GM23338 (cell line): ENCODE measurements at regions not wholly inside any gene's neighbourhood (a gene's known extent, or its start where the extent isn't known, plus 50 kb on each side); places are given as distances from the start of the nearest gene placed in this dataset.
"Not testable (repeated sequence)": the region's sequence is repeated elsewhere in the genome, so short reads cannot be mapped to it uniquely, and the experiment has no call there.

Experiments
- ATAC-seq: fragments of 200-7000 bp; cut with Tn5 transposase; 3 replicates; pipeline ENCODE4 v1.9.1; 2020
- DNase-seq: peaks from one replicate; pipeline ENCODE4 v3.0.0-alpha.2; 2015; ENCODE audit warnings: low spot score
- H2AFZ ChIP-seq: fragments of 200-600 bp; sonication (generic); 2 replicates; pipeline ENCODE4 v1.8.0; 2016; ENCODE audit warnings: antibody characterized with exemption, mild to moderate bottlenecking, moderate library complexity
- H3F3A ChIP-seq: fragments of 200-600 bp; sonication (generic); replicated peaks from 2 replicates; pipeline ENCODE4 v1.8.0; 2017; ENCODE audit warnings: antibody characterized with exemption, mixed run types, low read depth
- H3K27ac ChIP-seq: fragments of 200-600 bp; sonication (generic); 2 replicates; pipeline ENCODE4 v1.6.1; 2016; ENCODE audit warnings: low read depth
- H3K27me3 ChIP-seq: fragments of 200-600 bp; sonication (generic); 2 replicates; pipeline ENCODE4 v1.8.0; 2016; ENCODE audit warnings: mild to moderate bottlenecking, mixed run types, moderate library complexity; ENCODE audit not compliant: insufficient read depth
- H3K36me3 ChIP-seq: fragments of 200-600 bp; sonication (generic); 2 replicates; pipeline ENCODE4 v1.8.0; 2016; ENCODE audit warnings: mild to moderate bottlenecking; ENCODE audit not compliant: insufficient read depth
- H3K4me1 ChIP-seq: fragments of 200-600 bp; sonication (generic); 2 replicates; pipeline ENCODE4 v1.8.0; 2016; ENCODE audit warnings: mild to moderate bottlenecking, moderate library complexity; ENCODE audit not compliant: insufficient read depth
- H3K4me2 ChIP-seq: fragments of 200-600 bp; sonication (generic); 2 replicates; pipeline ENCODE4 v1.7.1; 2017; ENCODE audit warnings: mixed run types
- H3K4me3 ChIP-seq: fragments of 200-600 bp; sonication (generic); 2 replicates; pipeline ENCODE4 v1.6.1; 2016; ENCODE audit warnings: mixed run types
- H3K79me2 ChIP-seq: fragments of 200-600 bp; sonication (generic); replicated peaks from 2 replicates; pipeline ENCODE4 v1.8.0; 2017; ENCODE audit warnings: mild to moderate bottlenecking; ENCODE audit not compliant: insufficient read depth
- H3K9me2 ChIP-seq: fragments of 200-600 bp; sonication (generic); 2 replicates; pipeline ENCODE4 v1.8.0; 2017; ENCODE audit not compliant: insufficient read depth
- H4K20me1 ChIP-seq: fragments of 200-600 bp; sonication (generic); replicated peaks from 2 replicates; pipeline ENCODE4 v1.8.0; 2017; ENCODE audit warnings: mild to moderate bottlenecking; ENCODE audit not compliant: insufficient read depth
- H3K27ac Mint-ChIP-seq: 2 replicates; pipeline ENCODE4 v1.8.0; 2020; ENCODE audit warnings: inconsistent platforms, mild to moderate bottlenecking, moderate library complexity, mixed read lengths
- H3K27me3 Mint-ChIP-seq: 3 replicates; pipeline ENCODE4 v1.8.0; 2022; ENCODE audit warnings: low read depth, mild to moderate bottlenecking, moderate library complexity, mixed read lengths, inconsistent platforms; ENCODE audit not compliant: insufficient read depth, poor library complexity
- H3K36me3 Mint-ChIP-seq: 3 replicates; pipeline ENCODE4 v1.8.0; 2021; ENCODE audit warnings: low read depth, mild to moderate bottlenecking, inconsistent platforms, moderate library complexity, mixed read lengths
- H3K4me1 Mint-ChIP-seq: 3 replicates; pipeline ENCODE4 v1.8.0; 2020; ENCODE audit warnings: mild to moderate bottlenecking, inconsistent platforms, mixed read lengths
- H3K4me3 Mint-ChIP-seq: 3 replicates; pipeline ENCODE4 v1.8.0; 2021; ENCODE audit warnings: moderate library complexity, mild to moderate bottlenecking, inconsistent platforms, mixed read lengths
- H3K9me3 Mint-ChIP-seq: 3 replicates; pipeline ENCODE4 v1.8.0; 2020; ENCODE audit warnings: moderate library complexity, mild to moderate bottlenecking, inconsistent platforms, mixed read lengths
- CREB1 ChIP-seq: fragments of 250-450 bp; sonication (Bioruptor Pico); IDR thresholded peaks from 2 replicates; pipeline ENCODE4 v1.5.0; 2020; ENCODE audit warnings: low read depth, mild to moderate bottlenecking, moderate library complexity
- JUNB ChIP-seq: IDR thresholded peaks from one replicate; pipeline ENCODE4 v1.6.1; 2016; ENCODE audit warnings: antibody characterized with exemption; ENCODE audit not compliant: unreplicated experiment
- NANOG ChIP-seq: IDR thresholded peaks from 2 replicates; pipeline ENCODE4 v1.6.1; 2016; ENCODE audit warnings: antibody characterized with exemption, borderline replicate concordance
- POLR2AphosphoS5 ChIP-seq: IDR thresholded peaks from 2 replicates; pipeline ENCODE4 v1.6.1; 2016; ENCODE audit warnings: antibody characterized with exemption, low read depth
- STAT1 ChIP-seq: IDR thresholded peaks from one replicate; pipeline ENCODE4 v1.6.1; 2016; ENCODE audit warnings: antibody characterized with exemption; ENCODE audit not compliant: unreplicated experiment
- ZNF114 ChIP-seq: fragments of 250-450 bp; sonication (Bioruptor Pico); IDR thresholded peaks from 2 replicates; pipeline ENCODE4 v1.5.0; 2020; ENCODE audit warnings: mild to moderate bottlenecking, moderate library complexity
- TF ChIP-seq, protein P1 (sequence below): IDR thresholded peaks from 2 replicates; pipeline ENCODE4 v1.6.1; 2016; ENCODE audit warnings: antibody characterized with exemption
- TF ChIP-seq, protein P2 (sequence below), 2 experiments: fragments of 200-600 bp in 1 of 2; sonication (generic) in 1 of 2; conservative IDR thresholded peaks; 2 replicates each; pipeline versions ENCODE4 v1.5.1 to v1.6.1; 2016 to 2017; ENCODE audit warnings: antibody characterized with exemption in 2 of 2, low read depth in 2 of 2, mild to moderate bottlenecking in 2 of 2, moderate library complexity in 1 of 2
- TF ChIP-seq, protein P3 (sequence below): IDR thresholded peaks from one replicate; pipeline ENCODE4 v1.6.1; 2018; ENCODE audit warnings: antibody characterized with exemption; ENCODE audit not compliant: unreplicated experiment

DNA sequence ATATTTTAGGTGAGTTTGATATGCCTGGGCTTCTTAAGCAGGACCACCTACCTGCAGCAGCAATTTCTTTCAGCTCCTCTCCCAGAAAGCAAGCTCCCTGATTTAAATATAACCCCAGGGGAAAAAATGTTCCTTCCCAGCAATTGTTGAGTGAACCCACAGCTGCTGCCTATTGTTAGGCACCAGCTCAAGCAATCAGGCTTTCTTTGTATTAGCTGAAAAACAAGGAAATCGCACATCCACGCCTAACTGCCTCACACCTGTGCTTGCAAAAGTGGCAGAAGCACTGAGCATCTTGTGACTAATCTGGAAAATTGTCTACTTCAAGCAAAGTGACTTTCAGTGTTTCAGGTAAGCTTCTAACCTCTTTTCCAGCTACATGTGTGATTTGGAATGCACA, 432.2 kb downstream of the SMARCA1 start:
- H3K79me2 ChIP-seq, result no peaks in the 10 kb centered on the region; the same call in none of the 2 replicates
- H3K4me3 Mint-ChIP-seq, result peak overlapping the region; percentile 58
- ATAC-seq (peak; percentile 95), DNase-seq (peak; percentile 81)
- H4K20me1 ChIP-seq, result no peaks in the 10 kb centered on the region
- H3K4me1 Mint-ChIP-seq, result peaks cover 39% of the 10 kb centered on the region
- H3K36me3 Mint-ChIP-seq, result peaks cover 30% of the 10 kb centered on the region
- peak overlapping the region; percentile 97 for H3K27ac Mint-ChIP-seq
- TF ChIP-seq, protein P1, sequence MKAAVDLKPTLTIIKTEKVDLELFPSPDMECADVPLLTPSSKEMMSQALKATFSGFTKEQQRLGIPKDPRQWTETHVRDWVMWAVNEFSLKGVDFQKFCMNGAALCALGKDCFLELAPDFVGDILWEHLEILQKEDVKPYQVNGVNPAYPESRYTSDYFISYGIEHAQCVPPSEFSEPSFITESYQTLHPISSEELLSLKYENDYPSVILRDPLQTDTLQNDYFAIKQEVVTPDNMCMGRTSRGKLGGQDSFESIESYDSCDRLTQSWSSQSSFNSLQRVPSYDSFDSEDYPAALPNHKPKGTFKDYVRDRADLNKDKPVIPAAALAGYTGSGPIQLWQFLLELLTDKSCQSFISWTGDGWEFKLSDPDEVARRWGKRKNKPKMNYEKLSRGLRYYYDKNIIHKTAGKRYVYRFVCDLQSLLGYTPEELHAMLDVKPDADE, result peak; percentile 85
- TF ChIP-seq POLR2AphosphoS5 (peak; percentile 54; the same call in 1 of the 2 replicates), ZNF114 (CRISPR knock-in tag) (no peak), NANOG (peak; percentile 100), STAT1 (no peak)
- no peaks in the 10 kb centered on the region for H3K36me3 ChIP-seq
- peaks cover 24% of the 10 kb centered on the region for H3K4me1 ChIP-seq
- no peak overlapping the region for H2AFZ ChIP-seq
- H3K27me3 Mint-ChIP-seq, result no peaks in the 10 kb centered on the region
- peak overlapping the region; percentile 99 for H3K27ac ChIP-seq
- H3K4me3 ChIP-seq, result peak overlapping the region; percentile 42
- H3F3A ChIP-seq, result no peaks in the 10 kb centered on the region
- H3K27me3 ChIP-seq, result no peaks in the 10 kb centered on the region
- peak overlapping the region; percentile 62 for H3K4me2 ChIP-seq
- H3K9me3 Mint-ChIP-seq, result no peaks in the 10 kb centered on the region; the same call in 2 of the 3 replicates
- H3K9me2 ChIP-seq, result 0 out of 2 replicates have a peak, but pooled peaks cover 6% of the 10 kb centered on the region

DNA sequence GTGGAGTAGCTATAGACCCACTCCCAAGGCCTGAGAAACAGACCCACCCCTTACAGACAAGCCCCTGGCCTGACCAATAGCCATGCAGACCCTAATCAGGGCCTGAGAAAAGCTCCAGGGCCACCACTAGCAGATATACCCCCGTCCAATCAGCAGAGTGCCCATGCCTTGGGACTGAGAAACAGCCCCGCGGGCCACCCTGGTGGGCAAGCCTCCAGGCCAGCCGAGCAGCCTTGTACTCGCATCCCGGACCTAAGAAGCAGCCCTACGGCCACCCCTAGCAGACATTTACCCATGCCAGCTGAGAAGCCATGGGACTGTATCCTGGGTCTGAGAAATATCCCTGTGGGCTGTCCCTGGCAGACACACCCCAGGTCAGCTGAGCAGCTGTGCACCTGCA, 436.5 kb downstream of the SMARCA1 start:
- DNase-seq (no peak), ATAC-seq (no peak)
- H3K79me2 ChIP-seq, result no peaks in the 10 kb centered on the region
- Mint-ChIP-seq H3K27me3 (no peaks in the 10 kb centered on the region), H3K27ac (no peak overlapping the region), H3K4me1 (peaks cover 24% of the 10 kb centered on the region), H3K36me3 (peaks cover 32% of the 10 kb centered on the region), H3K9me3 (peaks cover 9% of the 10 kb centered on the region), H3K4me3 (no peak overlapping the region)
- H3K27me3 ChIP-seq, result no peaks in the 10 kb centered on the region
- no peak overlapping the region for H3K4me3 ChIP-seq
- H3K4me2 ChIP-seq, result no peak overlapping the region
- H3K27ac ChIP-seq, result no peak overlapping the region
- no peaks in the 10 kb centered on the region for H4K20me1 ChIP-seq
- H3K4me1 ChIP-seq, result peaks cover 19% of the 10 kb centered on the region
- no peak overlapping the region for H2AFZ ChIP-seq
- TF ChIP-seq ZNF114 (CRISPR knock-in tag) (no peak), JUNB (no peak), CREB1 (CRISPR knock-in tag) (no peak), NANOG (no peak), STAT1 (no peak)
- TF ChIP-seq, protein P2, sequence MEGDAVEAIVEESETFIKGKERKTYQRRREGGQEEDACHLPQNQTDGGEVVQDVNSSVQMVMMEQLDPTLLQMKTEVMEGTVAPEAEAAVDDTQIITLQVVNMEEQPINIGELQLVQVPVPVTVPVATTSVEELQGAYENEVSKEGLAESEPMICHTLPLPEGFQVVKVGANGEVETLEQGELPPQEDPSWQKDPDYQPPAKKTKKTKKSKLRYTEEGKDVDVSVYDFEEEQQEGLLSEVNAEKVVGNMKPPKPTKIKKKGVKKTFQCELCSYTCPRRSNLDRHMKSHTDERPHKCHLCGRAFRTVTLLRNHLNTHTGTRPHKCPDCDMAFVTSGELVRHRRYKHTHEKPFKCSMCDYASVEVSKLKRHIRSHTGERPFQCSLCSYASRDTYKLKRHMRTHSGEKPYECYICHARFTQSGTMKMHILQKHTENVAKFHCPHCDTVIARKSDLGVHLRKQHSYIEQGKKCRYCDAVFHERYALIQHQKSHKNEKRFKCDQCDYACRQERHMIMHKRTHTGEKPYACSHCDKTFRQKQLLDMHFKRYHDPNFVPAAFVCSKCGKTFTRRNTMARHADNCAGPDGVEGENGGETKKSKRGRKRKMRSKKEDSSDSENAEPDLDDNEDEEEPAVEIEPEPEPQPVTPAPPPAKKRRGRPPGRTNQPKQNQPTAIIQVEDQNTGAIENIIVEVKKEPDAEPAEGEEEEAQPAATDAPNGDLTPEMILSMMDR (conservative IDR thresholded peaks at IDR 0.05; ENCODE audit: low read depth in 2 of 2), result no peak
- TF ChIP-seq, protein P3, sequence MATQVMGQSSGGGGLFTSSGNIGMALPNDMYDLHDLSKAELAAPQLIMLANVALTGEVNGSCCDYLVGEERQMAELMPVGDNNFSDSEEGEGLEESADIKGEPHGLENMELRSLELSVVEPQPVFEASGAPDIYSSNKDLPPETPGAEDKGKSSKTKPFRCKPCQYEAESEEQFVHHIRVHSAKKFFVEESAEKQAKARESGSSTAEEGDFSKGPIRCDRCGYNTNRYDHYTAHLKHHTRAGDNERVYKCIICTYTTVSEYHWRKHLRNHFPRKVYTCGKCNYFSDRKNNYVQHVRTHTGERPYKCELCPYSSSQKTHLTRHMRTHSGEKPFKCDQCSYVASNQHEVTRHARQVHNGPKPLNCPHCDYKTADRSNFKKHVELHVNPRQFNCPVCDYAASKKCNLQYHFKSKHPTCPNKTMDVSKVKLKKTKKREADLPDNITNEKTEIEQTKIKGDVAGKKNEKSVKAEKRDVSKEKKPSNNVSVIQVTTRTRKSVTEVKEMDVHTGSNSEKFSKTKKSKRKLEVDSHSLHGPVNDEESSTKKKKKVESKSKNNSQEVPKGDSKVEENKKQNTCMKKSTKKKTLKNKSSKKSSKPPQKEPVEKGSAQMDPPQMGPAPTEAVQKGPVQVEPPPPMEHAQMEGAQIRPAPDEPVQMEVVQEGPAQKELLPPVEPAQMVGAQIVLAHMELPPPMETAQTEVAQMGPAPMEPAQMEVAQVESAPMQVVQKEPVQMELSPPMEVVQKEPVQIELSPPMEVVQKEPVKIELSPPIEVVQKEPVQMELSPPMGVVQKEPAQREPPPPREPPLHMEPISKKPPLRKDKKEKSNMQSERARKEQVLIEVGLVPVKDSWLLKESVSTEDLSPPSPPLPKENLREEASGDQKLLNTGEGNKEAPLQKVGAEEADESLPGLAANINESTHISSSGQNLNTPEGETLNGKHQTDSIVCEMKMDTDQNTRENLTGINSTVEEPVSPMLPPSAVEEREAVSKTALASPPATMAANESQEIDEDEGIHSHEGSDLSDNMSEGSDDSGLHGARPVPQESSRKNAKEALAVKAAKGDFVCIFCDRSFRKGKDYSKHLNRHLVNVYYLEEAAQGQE, result no peak
- H3F3A ChIP-seq, result no peaks in the 10 kb centered on the region
- no peaks in the 10 kb centered on the region for H3K9me2 ChIP-seq
- no peaks in the 10 kb centered on the region for H3K36me3 ChIP-seq

DNA sequence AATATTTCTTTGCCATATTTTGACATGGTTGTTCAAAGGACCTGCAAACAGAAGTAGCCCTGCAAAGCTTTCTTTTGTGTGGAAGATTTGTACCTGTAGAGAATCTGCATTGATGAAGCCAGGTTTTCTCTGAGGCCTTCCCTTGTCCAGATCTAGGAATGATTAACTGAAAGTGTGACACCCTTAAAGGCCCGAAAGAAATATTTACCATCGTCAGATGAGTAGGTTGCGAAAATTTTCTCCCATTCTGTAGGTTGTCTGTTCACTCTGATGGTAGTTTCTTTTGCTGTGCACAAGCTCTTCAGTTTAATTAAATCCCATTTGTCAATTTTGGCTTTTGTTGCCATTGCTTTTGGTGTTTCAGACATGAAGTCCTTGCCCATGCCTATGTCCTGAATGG, 439.0 kb downstream of the SMARCA1 start:
- ATAC-seq, H3K4me1 ChIP-seq, H3F3A ChIP-seq: not testable (repeated sequence)

More for the DNA sequence above, 439.0 kb downstream of the SMARCA1 start:
- not testable (repeated sequence) for H3K9me2 ChIP-seq, H3K4me2 ChIP-seq, H3K79me2 ChIP-seq, H3K27me3 Mint-ChIP-seq, H3K36me3 ChIP-seq, H3K27ac ChIP-seq, H3K27ac Mint-ChIP-seq, H4K20me1 ChIP-seq, H2AFZ ChIP-seq, H3K4me3 Mint-ChIP-seq, H3K4me1 Mint-ChIP-seq, DNase-seq, H3K27me3 ChIP-seq, H3K4me3 ChIP-seq
- H3K9me3 Mint-ChIP-seq, result peaks cover 15% of the 10 kb centered on the region
- peaks cover 39% of the 10 kb centered on the region for H3K36me3 Mint-ChIP-seq
